ENCODE measurements at regions not wholly inside any gene's neighbourhood (a gene's known extent, or its start where the extent isn't known, plus 50 kb on each side); places are given as distances from the start of the nearest gene placed in this dataset.
"Not testable (repeated sequence)": the region's sequence is repeated elsewhere in the genome, so short reads cannot be mapped to it uniquely, and the experiment has no call there.

GRCh38 chr3:77707281-77707680, 667.4 kb downstream of the ROBO2 start:
- Histone ChIP-seq H3K4me3 (no peak overlapping the region), H3K27ac (no peak overlapping the region; a peak in 1 of 22 replicates), H3K9ac (no peak overlapping the region), H3K36me3 (no peaks in the 10 kb centered on the region), H3K4me1 (no peaks in the 10 kb centered on the region), H4K20me1 (no peaks in the 10 kb centered on the region), H3K27me3 (no peaks in the 10 kb centered on the region), H3K9me3 (replicated peaks in 1 of 11) (no peaks in the 10 kb centered on the region), H3K4me2 (no peak overlapping the region)
- no peak for TF ChIP-seq Cebpa-rat (IDR thresholded peaks at IDR 0.05)

- TF ChIP-seq Cebpa-rat (IDR thresholded peaks at IDR 0.05) = no peak
- H3K36me3 ChIP-seq = no peaks in the 10 kb centered on the region
- no peaks in the 10 kb centered on the region for H3K4me1 ChIP-seq
- no peak overlapping the region for H3K27ac ChIP-seq
- H3K9me3 ChIP-seq (replicated peaks in 1 of 11) = no peaks in the 10 kb centered on the region
- no peak overlapping the region for H3K9ac ChIP-seq
- no peak overlapping the region for H3K4me2 ChIP-seq
- H4K20me1 ChIP-seq = no peaks in the 10 kb centered on the region
- H3K4me3 ChIP-seq = no peak overlapping the region
- H3K27me3 ChIP-seq = no peaks in the 10 kb centered on the region
These were observed 669.3 kb downstream of the ROBO2 start for GRCh38 chr3:77709155-77709554.

- H3K4me2 ChIP-seq = no peak overlapping the region
- no peak for TF ChIP-seq Cebpa-rat (IDR thresholded peaks at IDR 0.05)
- H3K4me3 ChIP-seq = no peak overlapping the region
- no peaks in the 10 kb centered on the region for H3K27me3 ChIP-seq
- no peaks in the 10 kb centered on the region for H3K36me3 ChIP-seq
- H3K9me3 ChIP-seq (replicated peaks in 1 of 11) = peaks cover 0 to 9% (median 0%) of the 10 kb centered on the region in 11 experiments; a peak in 1 of 22 replicates
- H4K20me1 ChIP-seq = no peaks in the 10 kb centered on the region
- H3K9ac ChIP-seq = no peak overlapping the region
- no peak overlapping the region for H3K27ac ChIP-seq
- no peaks in the 10 kb centered on the region for H3K4me1 ChIP-seq
These were observed 678.4 kb downstream of the ROBO2 start for GRCh38 chr3:77718311-77718710.

DNA sequence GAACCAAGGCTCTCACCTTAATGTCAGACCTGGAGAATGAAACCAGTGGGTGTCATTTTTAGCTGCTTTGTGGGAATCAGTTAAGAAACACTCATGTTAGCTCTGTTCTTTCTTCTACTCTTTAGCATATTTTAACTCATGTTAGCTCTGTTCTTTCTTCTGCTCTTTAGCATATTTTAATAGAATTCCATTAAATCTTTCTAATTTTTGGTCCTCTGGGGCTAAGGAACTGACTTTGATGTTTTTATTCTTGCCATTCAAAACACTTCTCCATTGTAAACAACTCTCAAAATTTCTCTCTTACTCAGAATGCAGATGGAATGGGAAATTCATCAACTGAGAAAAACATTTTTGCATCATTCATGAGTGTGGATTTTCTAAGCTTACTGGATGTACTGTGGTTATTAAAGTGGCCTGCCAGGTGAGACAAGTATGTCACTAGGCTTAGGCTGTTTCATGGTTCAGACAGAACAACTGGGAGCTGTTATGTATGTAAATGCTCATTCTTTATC, 680.6 kb downstream of the ROBO2 start:
- H3K9me3 ChIP-seq (replicated peaks in 1 of 11) = peaks cover 0 to 9% (median 0%) of the 10 kb centered on the region in 11 experiments; a peak in 1 of 22 replicates
- no peak for TF ChIP-seq Cebpa-rat (IDR thresholded peaks at IDR 0.05)
- H3K4me3 ChIP-seq = no peak overlapping the region
- no peaks in the 10 kb centered on the region for H4K20me1 ChIP-seq
- no peak overlapping the region for H3K4me2 ChIP-seq
- H3K36me3 ChIP-seq = no peaks in the 10 kb centered on the region
- H3K9ac ChIP-seq = no peak overlapping the region
- H3K27ac ChIP-seq = no peak overlapping the region
- H3K4me1 ChIP-seq = no peaks in the 10 kb centered on the region
- H3K27me3 ChIP-seq = no peaks in the 10 kb centered on the region

DNA sequence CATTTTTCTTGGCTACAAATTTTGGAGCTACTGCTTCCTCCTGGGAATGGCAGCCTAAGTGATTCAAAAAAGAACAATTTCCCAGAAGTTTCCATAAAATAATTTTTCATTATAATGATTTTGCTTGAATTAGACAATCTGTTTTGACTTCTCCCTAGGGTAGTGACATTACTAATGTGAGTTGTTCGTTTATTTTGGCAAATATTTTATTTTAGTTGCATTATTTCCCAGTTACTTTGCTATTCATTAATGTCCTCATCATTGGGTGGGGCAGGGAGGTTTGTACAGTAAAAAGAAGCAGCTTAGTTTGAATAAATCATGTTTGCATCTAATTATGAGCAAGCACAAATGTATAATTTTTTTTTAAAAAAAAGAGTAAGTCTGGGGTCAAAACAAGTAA, 686.6 kb downstream of the ROBO2 start:
- Histone ChIP-seq H3K27me3 (no peaks in the 10 kb centered on the region), H3K9me3 (replicated peaks in 1 of 11) (peaks cover 0 to 9% (median 0%) of the 10 kb centered on the region in 11 experiments; a peak in 1 of 22 replicates), H3K36me3 (no peaks in the 10 kb centered on the region), H3K9ac (no peak overlapping the region), H3K4me1 (no peaks in the 10 kb centered on the region), H4K20me1 (no peaks in the 10 kb centered on the region), H3K27ac (no peak overlapping the region), H3K4me3 (no peak overlapping the region), H3K4me2 (no peak overlapping the region)
- TF ChIP-seq Cebpa-rat (IDR thresholded peaks at IDR 0.05) = no peak

- no peak overlapping the region for H3K27ac ChIP-seq
- H3K9ac ChIP-seq = no peak overlapping the region
- peaks cover 0 to 16% (median 0%) of the 10 kb centered on the region in 10 experiments; a peak in 5 of 20 replicates for H3K4me1 ChIP-seq
- TF ChIP-seq Cebpa-rat (IDR thresholded peaks at IDR 0.05) = no peak
- H3K4me3 ChIP-seq = no peak overlapping the region
- no peaks in the 10 kb centered on the region for H4K20me1 ChIP-seq
- peak overlapping the region in 1 of 11 experiments; percentile 36; a peak in 1 of 22 replicates for H3K4me2 ChIP-seq
- no peaks in the 10 kb centered on the region for H3K27me3 ChIP-seq
- no peaks in the 10 kb centered on the region for H3K9me3 ChIP-seq (replicated peaks in 1 of 11)
- no peaks in the 10 kb centered on the region for H3K36me3 ChIP-seq
These were observed 706.1 kb downstream of the ROBO2 start for GRCh38 chr3:77746048-77746447.

GRCh38 chr3:77746892-77747291, 707.0 kb downstream of the ROBO2 start:
- Histone ChIP-seq H3K4me3 (no peak overlapping the region), H3K27me3 (no peaks in the 10 kb centered on the region), H4K20me1 (no peaks in the 10 kb centered on the region), H3K4me2 (peak overlapping the region in 2 of 11 experiments; percentile 36 to 44; a peak in 2 of 22 replicates), H3K4me1 (peaks cover 0 to 16% (median 0%) of the 10 kb centered on the region in 10 experiments; a peak in 5 of 20 replicates), H3K27ac (no peak overlapping the region), H3K9ac (no peak overlapping the region), H3K9me3 (replicated peaks in 1 of 11) (no peaks in the 10 kb centered on the region), H3K36me3 (no peaks in the 10 kb centered on the region)
- no peak for TF ChIP-seq Cebpa-rat (IDR thresholded peaks at IDR 0.05)

DNA sequence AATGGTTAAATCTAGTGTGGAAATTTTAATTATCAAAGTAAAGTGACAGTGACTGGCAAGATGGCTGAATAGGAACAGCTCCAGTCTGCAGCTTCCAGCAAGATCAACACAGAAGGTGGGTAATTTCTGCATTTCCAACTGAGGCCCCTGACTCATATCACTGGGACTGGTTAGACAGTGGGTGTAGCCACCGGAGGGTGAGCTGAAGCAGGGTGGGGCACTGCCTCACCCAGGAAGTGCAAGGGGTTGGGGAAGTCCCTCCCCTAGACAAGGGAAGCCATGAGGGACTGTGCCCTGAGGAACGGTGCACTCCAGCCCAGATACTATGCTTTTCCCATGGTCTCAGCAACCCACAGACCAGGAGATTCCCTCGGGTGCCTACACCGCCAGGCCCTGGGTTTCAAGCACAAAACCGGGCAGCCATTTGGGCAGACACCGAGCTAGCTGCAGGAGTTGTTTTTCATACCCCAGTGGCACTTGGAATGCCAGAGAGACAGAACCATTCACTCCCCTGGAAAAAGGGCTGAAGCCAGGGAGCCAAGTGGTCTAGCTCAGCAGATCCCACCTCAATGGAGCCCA, 716.6 kb downstream of the ROBO2 start:
- not testable (repeated sequence) for H3K36me3 ChIP-seq, H3K27ac ChIP-seq, H4K20me1 ChIP-seq, H3K4me3 ChIP-seq, H3K27me3 ChIP-seq, H3K9ac ChIP-seq
- H3K4me1 ChIP-seq = peaks cover 0 to 10% (median 0%) of the 10 kb centered on the region in 10 experiments; a peak in 3 of 20 replicates
- peak overlapping the region in 3 of 11 experiments; percentile 6 to 29 (median 29); a peak in 2 of 22 replicates for H3K4me2 ChIP-seq
- H3K9me3 ChIP-seq (replicated peaks in 1 of 11) = peaks cover 4 to 40% (median 9%) of the 10 kb centered on the region in 11 experiments; a peak in 16 of 22 replicates

GRCh38 chr3:77772459-77772858, 732.6 kb downstream of the ROBO2 start:
- H3K27me3 ChIP-seq = no peaks in the 10 kb centered on the region
- H3K9me3 ChIP-seq (replicated peaks in 1 of 11) = peaks cover 0 to 5% (median 0%) of the 10 kb centered on the region in 11 experiments; a peak in 2 of 22 replicates
- no peaks in the 10 kb centered on the region for H3K36me3 ChIP-seq
- no peaks in the 10 kb centered on the region for H3K4me1 ChIP-seq
- H3K4me3 ChIP-seq = no peak overlapping the region
- H3K4me2 ChIP-seq = no peak overlapping the region
- no peak overlapping the region for H3K27ac ChIP-seq
- TF ChIP-seq Cebpa-rat (IDR thresholded peaks at IDR 0.05) = no peak
- no peak overlapping the region for H3K9ac ChIP-seq
- H4K20me1 ChIP-seq = no peaks in the 10 kb centered on the region

DNA sequence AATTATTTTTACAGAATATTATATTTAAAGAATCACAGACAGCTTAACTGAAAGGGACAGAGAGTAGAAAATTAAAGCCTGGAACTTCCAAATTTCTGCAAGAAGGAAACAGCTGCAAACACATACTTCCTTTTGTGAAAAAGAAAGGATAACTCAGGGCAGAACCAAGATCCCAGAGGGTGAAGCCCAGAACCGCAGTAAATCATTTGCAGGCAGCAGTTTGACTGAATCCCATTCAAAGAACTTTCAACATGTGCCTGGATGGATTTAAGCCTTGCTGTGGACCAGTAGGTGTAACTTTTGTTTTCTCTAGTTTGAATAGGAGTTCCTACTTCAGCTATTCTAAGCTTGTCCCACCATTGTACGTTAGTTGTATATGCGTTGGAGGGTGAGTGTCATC, 733.2 kb downstream of the ROBO2 start:
- no peak overlapping the region for H3K27ac ChIP-seq
- H3K36me3 ChIP-seq = no peaks in the 10 kb centered on the region
- H3K4me3 ChIP-seq = no peak overlapping the region
- TF ChIP-seq Cebpa-rat (IDR thresholded peaks at IDR 0.05) = no peak
- no peak overlapping the region for H3K9ac ChIP-seq
- H3K27me3 ChIP-seq = no peaks in the 10 kb centered on the region
- H4K20me1 ChIP-seq = no peaks in the 10 kb centered on the region
- no peaks in the 10 kb centered on the region for H3K4me1 ChIP-seq
- peaks cover 0 to 5% (median 0%) of the 10 kb centered on the region in 11 experiments; a peak in 2 of 22 replicates for H3K9me3 ChIP-seq (replicated peaks in 1 of 11)
- H3K4me2 ChIP-seq = no peak overlapping the region
